T-helper 9 cell (primary cell): ENCODE measurements at regions not wholly inside any gene's neighbourhood (a gene's known extent, or its start where the extent isn't known, plus 50 kb on each side); places are given as distances from the start of the nearest gene placed in this dataset.
"Not testable (repeated sequence)": the region's sequence is repeated elsewhere in the genome, so short reads cannot be mapped to it uniquely, and the experiment has no call there.

Experiments
- DNase-seq: peaks from one replicate; pipeline ENCODE4 v3.0.0-alpha.2; 2020

DNA sequence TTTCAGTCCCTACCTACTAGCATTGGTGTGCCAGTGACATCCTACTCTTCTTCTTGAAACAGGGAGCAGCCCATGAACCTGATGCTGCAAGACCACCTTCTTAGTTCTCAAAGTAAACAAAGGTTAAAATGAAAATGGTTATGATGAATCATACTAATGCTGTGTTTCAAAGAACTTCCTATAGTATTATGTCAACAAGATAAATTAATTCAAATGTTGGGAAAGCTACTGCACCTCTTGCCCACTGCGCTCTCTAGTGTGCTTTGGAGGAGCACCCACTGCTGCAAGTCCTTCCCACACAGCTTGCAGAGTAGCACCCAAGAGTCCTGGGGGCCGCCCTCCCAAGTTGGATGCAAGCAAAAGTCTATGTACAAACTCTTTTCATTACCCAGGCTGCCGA lies 81.1 kb downstream of the CD200R1L start:
- DNase-seq, result no peak

DNA sequence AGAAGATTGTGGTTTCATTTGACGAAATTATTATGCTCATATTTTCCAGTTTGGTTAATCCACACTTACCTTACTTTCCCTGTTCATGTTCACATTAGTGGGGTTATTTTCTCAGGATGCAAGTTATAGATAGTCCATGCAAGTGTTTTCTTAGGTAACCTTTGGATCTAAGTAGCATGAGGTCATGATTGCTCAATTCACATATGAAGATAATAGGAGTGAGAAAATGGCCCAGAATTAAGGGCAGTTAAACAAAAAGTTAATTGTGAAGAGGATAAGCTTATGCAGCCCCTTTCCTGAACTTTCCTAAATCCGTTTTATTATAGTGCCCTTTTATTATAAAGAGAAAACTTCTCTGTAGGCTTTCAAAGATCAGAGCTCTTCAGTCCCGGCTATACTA lies 83.4 kb downstream of the CD200R1L start:
- no peak for DNase-seq

- no peak for DNase-seq
Measured at GRCh38 chr3:112761062-112761638, 85.5 kb downstream of the CD200R1L start.

GRCh38 chr3:112759681-112760080 lies 87.0 kb downstream of the CD200R1L start:
- DNase-seq, result no peak

- DNase-seq, result no peak
Measured at GRCh38 chr3:112759210-112759609, 87.5 kb downstream of the CD200R1L start.

DNA sequence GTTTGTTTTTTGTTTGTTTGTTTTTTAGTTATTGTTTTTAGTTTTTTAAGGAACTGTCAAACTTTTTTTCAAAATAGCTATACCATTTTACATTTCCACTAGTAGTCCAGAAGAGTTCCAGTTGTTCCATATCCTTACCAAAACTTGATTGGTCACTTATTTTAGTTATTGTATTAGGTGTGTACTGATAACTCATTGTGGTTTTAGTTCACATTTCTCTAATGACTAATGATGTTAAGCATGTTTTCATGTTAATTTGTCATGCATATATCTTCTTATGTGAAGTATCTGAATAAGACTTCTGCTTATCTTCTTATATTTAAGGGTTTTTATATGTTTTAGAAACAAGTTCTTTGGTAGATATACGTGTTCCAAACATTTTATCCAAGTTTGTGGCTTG lies 89.5 kb downstream of the CD200R1L start:
- no peak for DNase-seq

- DNase-seq, result no peak
Measured at GRCh38 chr3:112755845-112756613, 90.6 kb downstream of the CD200R1L start.

DNA sequence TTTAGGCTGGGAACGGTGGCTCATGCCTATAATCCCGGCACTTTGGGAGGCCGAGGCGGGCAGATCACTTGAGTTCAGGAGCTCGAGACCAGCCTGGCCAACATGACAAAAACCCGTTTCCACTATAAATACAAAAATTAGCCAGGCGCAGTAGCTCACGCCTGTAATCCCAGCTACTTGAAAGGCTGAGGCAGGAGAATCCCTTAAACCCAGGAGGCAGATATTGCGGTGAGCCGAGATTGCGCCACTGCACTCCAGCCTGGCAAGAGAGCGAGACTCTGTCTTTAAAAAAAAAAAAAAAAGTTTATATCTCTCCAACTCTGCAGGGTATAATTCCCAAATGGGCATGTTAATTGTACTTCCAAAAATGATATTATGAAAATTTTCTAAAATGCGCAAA lies 91.6 kb downstream of the CD200R1L start:
- DNase-seq, result not testable (repeated sequence)

GRCh38 chr3:112751564-112752512 lies 94.8 kb downstream of the CD200R1L start:
- DNase-seq, result no peak

GRCh38 chr3:112751061-112751460 lies 95.6 kb downstream of the CD200R1L start:
- no peak for DNase-seq

DNA sequence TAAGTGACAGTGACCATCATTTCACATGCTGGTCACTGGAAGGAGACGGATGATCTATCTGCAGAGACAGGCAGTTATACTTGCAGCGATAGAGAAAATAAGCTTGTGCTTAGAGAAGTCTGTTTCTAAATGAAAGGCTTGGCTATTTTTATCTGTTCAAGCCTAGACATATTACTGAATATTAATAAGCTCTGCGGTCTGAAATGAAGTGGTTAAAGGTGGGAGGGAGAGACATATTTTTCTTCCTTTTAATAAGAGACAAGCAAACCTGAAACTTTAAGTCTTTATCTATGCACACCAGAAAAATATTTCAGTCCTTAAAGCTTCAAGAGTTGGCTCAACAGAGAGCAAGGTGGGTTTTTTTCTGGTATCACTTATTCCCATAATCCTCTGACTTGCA lies 99.0 kb downstream of the CD200R1L start:
- DNase-seq, result no peak

- DNase-seq, result no peak
Measured at GRCh38 chr3:112746675-112747280, 99.9 kb downstream of the CD200R1L start.

DNA sequence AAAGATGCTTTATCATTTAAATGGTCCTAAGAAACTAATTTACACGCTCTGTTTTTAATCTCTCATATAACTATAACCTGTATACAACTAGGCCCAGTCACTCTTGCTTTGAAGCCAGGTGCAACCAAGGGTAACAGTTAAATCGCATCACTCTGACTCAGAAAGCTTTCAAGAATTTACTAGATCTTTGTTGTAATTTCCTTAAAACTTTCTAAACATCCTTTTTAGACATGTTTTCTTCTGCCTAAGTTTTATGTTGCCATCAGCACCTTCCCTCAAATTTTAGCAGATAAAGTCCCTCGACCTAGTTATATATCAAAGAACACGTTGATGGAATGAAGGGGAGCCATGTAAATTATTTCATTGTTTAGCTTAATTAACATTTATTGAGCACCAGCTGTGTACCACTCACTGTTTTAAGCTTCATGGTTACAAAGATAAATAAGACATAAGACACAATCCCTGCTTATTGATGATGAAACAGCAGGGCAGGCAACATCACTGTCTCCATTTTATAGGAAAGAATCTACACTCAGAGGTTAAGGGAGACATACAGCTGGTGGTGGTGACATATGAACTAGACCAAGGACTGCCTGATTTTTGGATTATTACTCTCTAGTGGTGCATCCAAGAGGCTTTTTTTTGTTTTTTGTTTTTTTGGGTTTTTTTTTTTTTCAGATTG lies 101.0 kb downstream of the CD200R1L start:
- no peak for DNase-seq

- no peak for DNase-seq
Measured at GRCh38 chr3:112744825-112745566, 101.7 kb downstream of the CD200R1L start.

DNA sequence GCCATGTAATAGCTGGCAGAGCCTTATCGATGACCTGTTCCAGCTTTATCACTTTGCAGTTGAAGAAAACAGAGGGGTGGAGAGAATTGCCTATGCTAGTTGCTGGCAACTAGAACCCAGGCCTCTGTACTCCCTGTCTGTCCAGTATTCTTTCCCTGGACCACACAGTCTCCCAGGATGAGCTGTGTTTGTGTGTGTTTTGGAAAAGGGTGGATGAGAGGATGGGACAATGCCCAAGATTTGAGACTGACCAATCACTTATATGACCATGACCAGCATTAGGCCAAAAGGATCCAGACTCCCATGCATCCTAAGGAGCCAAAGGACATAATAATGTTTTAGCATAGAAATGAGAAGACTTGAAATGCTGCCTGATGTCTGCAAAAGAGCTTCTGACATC lies 102.6 kb downstream of the CD200R1L start:
- DNase-seq, result no peak

DNA sequence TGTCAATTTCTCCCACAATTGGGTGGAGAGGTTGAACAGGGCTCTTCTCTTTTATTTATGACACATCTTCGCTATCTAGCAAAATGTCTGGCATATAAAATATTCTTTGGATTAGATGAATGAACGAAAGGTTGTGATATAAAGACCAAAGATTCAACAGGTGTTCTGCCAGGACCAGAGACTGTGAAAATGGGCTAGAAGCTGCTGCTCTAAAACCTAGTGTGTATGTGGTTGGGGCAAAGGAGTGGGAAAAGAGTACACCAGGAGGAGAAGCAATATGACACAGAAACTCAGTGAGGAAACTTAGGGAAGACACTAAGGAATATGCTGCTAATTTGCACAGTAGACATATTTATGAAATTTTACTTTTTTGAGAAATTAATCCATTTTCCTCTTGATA lies 102.0 kb upstream of the CCDC80 start:
- DNase-seq, result no peak

DNA sequence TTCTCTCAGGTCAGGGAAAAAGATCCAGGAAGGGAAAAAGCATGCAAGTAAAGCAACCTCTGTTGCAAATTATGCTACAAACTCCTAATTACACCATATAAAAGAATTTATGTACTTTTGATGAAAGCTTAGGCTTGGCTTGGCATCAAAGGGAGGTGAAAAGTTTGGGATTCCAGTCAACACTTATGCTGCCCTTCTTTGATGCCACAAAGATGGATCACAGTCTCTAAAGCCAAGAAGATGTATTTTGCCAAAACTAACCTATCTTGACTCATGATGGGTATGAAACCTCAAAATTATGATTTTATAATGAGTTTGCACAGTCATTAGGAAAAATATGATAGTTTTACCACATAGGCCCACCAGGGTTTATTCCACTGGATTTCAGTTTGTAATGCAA lies 101.0 kb upstream of the CCDC80 start:
- DNase-seq, result no peak

- DNase-seq, result no peak
Measured at GRCh38 chr3:112740835-112741234, 99.9 kb upstream of the CCDC80 start.

GRCh38 chr3:112739252-112739965 lies 98.5 kb upstream of the CCDC80 start:
- no peak for DNase-seq

DNA sequence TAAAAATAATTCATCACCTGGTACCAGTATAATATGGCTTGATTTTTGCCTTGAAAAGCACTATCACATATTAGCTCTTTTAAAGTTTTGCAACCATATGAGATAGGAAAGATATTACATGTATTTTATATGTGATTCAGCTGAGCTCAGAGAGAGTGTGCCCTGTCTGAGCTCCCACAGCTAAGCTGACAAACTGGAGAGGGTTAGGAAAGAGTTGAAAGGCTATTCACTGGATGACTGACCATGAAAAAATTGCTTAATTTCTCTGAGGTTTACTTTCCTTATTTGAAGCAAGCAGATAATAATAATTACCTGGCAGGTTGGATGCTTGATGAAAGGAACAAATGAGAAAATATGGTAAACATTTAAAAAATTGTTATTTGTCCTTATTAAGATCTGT lies 97.4 kb upstream of the CCDC80 start:
- DNase-seq, result no peak
